AG08395 (cell line): ENCODE measurements at regions not wholly inside any gene's neighbourhood (a gene's known extent, or its start where the extent isn't known, plus 50 kb on each side); places are given as distances from the start of the nearest gene placed in this dataset.

Experiments
- DNase-seq: peaks from one replicate; pipeline ENCODE4 v3.0.0; 2012; ENCODE audit warnings: mixed read lengths, low spot score

DNA sequence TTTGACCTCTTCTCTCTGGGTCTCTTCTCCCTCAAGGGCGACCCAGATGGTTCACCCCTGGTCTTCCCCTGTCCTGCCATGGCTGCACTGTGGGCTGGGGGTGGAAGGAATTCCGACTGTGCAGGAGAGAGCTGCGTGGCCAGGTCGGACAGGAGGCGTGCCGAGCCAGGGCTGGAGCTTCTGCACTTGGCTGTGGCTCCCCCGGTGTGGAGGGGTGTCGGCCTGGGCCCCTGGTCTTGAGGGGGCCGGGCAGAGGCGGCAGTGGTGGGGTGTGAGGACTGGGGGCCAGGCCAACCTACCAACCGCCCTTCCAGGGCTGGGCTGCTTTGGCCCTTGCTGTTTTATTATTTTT lies 74.9 kb upstream of the SHH start:
- DNase-seq, result no peak

GRCh38 chr7:155886391-155887173 lies 74.3 kb upstream of the SHH start:
- DNase-seq, result no peak

GRCh38 chr7:155885167-155886155 lies 73.2 kb upstream of the SHH start:
- no peak for DNase-seq

GRCh38 chr7:155884225-155885166 lies 72.2 kb upstream of the SHH start:
- DNase-seq, result no peak

DNA sequence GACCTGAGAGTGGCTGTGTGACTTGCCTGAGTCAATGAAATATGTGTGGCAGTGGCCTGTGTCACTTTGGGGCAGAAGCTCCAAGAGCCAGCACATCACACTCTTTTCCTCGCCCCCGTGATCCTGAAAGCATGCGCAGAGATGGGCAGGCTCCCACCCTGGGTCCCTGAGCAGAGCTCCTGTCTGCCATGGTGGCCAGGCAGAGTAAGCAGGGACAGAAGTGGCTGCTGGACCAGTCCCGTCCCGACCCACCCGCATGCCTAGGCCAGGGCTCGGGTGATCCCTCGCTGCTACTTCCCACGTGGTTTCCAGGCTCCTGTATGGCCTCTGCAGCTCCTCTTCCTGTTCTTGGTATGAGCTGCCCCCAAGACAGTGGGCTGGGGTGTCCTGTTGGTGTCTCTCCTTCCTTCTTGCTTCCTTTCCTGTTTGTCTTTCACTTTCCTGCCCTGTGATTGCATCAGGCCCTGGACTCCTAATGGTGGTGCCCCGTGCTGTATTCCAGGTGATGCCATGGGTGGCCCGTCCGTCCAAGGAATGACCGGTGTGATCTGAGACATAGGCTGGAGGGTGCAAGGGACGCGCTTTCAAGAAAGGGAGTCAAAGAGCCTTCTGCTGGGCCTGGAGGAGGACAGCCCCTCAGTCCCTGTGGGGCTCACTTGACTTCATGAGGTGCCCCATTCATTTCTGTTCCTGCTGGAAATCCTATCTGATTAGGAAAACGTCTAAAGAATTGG lies 71.4 kb upstream of the SHH start:
- DNase-seq, result no peak

DNA sequence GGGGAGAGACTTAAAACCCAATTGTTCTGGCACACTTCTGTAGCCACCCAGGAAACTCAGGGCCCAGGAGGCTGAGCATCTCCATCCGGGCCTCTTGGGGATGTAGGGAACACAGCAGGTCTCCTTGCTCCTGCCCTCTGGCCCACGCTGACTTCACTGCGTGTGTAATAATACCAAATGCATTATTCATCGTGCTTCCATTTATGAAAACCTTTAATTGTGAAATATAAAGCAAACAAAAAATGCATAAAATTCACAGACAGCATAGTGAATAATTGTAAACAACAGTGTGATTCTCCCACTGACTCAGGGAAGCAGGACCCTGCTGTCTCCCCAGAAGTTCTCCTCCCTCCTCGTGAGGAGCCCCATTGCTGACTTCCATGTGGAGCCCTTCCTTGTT lies 70.3 kb upstream of the SHH start:
- DNase-seq, result no peak

GRCh38 chr7:155881471-155882350 lies 69.4 kb upstream of the SHH start:
- DNase-seq, result no peak

- DNase-seq, result no peak
Measured at GRCh38 chr7:155880721-155881120, 68.5 kb upstream of the SHH start.

DNA sequence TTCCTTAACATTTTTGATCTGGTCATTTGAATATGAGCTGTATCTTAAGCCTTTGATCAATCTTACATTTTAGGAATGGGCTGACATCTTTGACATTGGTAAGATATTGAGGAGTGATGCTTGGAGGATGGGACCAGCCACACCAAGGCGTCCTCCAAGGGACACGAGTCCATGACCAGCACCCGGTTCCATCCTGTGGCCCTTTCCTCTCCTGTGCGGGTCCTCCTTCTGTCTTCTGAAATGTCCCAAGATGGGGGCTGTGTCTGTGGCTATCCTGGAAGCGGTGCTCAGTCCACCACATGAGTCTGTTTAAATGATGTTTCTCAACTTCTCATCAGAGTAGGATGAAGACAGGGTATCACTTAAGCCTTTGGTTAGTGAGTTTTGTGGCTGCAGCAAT lies 67.3 kb upstream of the SHH start:
- DNase-seq, result no peak

- no peak for DNase-seq
Measured at GRCh38 chr7:155878674-155879073, 66.4 kb upstream of the SHH start.

DNA sequence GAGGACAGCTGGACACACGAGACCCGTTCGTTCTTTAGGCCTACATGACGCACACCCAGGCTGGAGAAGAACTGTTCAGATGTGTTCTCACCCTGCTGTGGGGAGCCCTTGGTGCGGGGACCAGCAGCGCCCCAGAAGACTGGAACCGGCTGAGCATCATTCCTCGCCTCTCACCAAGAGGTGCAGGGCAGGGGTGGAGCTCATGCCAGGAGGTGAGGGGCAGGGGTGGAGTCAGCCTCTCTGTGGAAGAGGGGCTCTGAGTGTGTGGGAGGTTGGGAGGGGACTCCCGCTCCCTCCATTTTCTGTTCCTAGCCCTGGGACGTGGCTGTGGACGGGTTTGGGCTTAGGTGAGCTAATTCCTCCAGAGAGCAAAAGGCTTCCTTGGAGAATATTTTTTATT lies 66.0 kb upstream of the SHH start:
- DNase-seq, result no peak

DNA sequence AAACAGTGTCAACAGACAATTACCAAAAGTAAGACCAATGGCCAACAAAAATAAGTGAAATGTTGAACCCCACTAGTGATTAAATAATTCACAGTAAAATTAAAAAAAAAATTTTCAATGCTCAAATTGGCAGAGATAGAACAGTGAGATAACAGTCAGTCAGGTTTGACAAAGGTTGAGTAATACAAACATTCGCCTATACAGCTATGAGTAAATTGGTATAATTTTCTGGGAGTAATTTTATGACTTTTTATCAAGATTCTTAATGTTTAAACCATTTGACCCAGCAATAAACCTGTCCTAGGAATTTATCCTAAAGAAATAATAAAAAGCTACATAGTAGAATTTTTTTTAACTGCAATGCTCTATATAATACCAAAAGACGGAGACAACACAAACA lies 64.9 kb upstream of the SHH start:
- DNase-seq, result no peak

DNA sequence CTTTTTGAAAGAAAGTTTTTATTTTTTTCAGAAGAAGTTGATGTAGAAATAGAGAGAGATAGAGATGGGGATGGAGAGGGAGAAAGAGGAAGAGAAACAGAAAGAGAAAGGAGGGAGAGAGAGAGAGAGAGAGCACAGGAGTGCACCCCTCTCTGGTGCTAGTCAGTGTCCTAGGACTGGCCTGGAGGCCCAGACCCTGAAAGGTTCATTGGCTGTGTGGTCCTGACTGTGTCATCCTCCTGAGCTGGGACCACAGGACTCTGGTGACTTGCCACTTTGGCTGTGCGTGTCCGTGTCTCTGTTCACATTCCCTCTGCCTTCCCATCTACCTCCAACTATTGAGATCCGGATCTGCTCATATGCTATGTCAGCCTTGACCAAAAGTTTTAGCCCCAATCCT lies 62.1 kb upstream of the SHH start:
- no peak for DNase-seq

DNA sequence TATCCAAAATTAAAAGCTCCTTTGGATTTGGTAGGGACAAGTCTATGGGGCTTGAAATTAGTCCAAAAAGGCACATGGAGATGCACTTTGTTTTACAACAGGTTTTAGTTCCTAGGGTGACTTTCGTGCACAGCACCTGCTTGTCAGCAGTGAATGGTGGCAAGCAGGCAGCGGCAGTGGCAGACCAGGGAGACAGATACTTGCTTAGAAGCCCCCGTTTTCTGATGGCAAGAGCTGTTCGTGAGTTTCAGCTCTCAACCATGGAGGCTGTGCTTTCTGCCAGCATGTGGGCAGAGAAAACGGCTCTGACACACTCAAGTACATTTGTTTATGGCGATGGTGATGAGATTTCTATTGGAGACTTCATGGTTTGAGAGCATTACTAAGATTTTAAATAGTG lies 61.7 kb upstream of the SHH start:
- DNase-seq, result no peak

GRCh38 chr7:155872678-155873369 lies 60.6 kb upstream of the SHH start:
- no peak for DNase-seq

- DNase-seq, result no peak
Measured at GRCh38 chr7:155871211-155871610, 58.9 kb upstream of the SHH start.

DNA sequence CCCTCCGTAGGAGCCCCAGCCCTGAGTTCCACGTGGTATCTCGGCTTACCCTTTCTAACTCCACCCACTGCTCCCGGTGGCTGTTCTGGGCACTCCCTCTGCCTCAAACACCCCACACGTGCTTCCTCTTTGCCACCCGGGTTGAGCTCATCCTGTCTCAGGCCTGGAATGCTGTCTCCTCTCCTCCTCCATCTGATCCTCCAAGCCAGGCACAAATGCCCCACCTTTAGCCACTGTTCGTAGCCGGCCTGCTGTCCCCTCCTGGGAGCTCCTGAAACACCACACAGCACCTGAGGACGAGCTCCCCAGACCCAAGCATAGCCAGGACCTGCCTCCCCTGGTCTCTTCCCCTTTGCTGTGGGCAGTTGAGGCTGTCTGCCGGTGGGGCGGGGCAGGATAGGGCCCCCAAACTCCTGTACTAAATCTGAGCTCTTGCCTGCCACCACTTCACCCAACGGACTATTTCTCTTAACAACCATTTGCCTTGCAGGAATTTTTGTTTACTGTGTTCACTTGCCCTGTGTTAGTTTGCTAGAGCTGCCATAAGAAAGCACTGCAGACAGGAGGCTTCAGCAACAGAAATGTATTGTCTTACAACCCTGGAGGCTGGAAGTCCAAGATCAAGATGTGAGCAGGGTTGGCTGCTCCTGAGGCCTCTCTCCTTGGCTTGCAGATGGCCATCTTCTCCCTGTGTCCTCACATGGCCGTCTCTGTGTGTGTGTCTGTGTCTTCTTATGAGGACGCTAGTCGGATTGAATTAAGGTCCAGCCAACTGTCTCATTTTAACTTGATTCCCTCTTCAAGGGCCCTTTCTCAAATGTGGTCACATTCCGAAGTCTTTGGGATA lies 58.3 kb upstream of the SHH start:
- DNase-seq, result no peak

- DNase-seq, result no peak
Measured at GRCh38 chr7:155869784-155870076, 57.5 kb upstream of the SHH start.
